Loucy (cell line): ENCODE measurements at regions not wholly inside any gene's neighbourhood (a gene's known extent, or its start where the extent isn't known, plus 50 kb on each side); places are given as distances from the start of the nearest gene placed in this dataset.

Experiments used
- EZH2phosphoT487 ChIP-seq: fragments of 200-600 bp; IDR thresholded peaks from 2 replicates; pipeline ENCODE4 v1.6.1; 2018; ENCODE audit warnings: antibody characterized with exemption, mild to moderate bottlenecking, moderate library complexity, borderline replicate concordance
- TF ChIP-seq, protein P1 (sequence below): fragments of 200-600 bp; sonication (generic); conservative IDR thresholded peaks from 2 replicates; pipeline ENCODE4 v1.5.1; 2014; ENCODE audit warnings: mild to moderate bottlenecking, antibody characterized with exemption, low read length

GRCh38 chr5:120162321-120162720 is 301.8 kb upstream of the PRR16 start:
- TF ChIP-seq, protein P1, sequence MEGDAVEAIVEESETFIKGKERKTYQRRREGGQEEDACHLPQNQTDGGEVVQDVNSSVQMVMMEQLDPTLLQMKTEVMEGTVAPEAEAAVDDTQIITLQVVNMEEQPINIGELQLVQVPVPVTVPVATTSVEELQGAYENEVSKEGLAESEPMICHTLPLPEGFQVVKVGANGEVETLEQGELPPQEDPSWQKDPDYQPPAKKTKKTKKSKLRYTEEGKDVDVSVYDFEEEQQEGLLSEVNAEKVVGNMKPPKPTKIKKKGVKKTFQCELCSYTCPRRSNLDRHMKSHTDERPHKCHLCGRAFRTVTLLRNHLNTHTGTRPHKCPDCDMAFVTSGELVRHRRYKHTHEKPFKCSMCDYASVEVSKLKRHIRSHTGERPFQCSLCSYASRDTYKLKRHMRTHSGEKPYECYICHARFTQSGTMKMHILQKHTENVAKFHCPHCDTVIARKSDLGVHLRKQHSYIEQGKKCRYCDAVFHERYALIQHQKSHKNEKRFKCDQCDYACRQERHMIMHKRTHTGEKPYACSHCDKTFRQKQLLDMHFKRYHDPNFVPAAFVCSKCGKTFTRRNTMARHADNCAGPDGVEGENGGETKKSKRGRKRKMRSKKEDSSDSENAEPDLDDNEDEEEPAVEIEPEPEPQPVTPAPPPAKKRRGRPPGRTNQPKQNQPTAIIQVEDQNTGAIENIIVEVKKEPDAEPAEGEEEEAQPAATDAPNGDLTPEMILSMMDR = no peak
- TF ChIP-seq EZH2phosphoT487 = no peak
